HG03060 (cell line): ENCODE measurements at regions not wholly inside any gene's neighbourhood (a gene's known extent, or its start where the extent isn't known, plus 50 kb on each side); places are given as distances from the start of the nearest gene placed in this dataset.
A peak's percentile ranks its signal among the peaks of the same experiment; 100 is the strongest.

Experiments used
- ATAC-seq: cut with Tn5 transposase; IDR thresholded peaks from one replicate; pipeline ENCODE4 v1.9.1; 2021; ENCODE audit warnings: low read depth, moderate number of reproducible peaks; ENCODE audit not compliant: unreplicated experiment

DNA sequence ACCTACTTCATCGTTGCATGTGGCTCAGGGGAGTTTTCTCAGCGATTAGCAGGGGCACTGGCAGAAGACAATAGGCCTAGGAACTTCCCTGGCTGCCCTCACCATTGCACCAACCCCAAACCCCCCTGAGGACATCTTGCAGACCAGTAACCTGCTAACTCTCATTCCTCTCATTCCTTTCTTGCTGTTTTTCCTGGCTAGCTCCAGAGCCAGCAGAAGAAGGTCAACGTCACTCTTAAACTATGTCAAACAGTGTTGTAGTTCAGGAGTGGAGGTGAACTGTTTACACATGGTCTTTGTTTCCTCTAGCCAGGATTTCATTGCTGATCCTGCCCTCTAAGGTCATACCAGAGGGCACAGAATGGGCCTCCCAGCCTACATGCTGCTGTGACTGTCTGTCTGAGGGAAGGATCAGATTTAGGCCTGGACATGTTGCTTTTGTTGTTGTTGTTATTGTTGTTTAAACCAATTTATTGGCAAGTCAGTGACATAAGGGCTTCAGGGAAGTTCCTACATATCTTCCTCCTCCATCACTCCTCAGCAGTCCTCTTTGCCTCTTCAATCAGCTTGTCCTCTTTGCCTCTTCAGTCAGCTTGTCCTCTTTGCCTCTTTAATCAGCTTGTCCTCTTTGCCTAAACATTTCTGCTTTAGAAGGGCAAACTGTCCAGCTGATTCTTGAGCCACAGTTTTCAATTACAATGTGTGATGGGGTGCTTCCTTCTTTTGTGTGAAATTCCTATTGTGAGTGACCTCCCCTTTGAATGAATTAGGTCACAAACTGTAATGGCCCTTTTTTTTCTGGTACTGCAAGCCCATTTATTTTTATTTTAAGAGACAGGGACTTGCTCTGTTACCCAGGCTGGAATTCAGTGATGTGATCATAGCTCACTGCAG is 471.9 kb upstream of the TNP1 start:
- no peak for ATAC-seq

DNA sequence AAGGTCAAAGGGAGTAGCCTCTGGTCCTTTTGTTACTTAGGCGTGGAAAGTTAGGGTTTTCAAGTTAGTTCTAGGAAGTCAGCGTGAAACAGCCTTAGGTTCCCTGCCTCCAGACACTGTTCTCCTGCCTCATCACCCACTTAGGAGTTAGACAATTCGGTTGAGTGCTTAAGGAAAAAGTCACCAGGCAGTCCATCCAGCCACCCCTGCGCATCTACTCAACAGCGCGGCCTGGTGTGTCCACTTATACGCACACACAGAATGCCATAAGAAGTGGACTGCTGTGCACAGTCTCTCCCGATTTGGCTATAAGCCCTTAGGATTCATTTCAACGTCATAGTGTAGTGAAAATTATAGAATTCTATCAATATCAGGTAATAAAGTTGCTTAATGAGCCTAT is 470.8 kb upstream of the TNP1 start:
- ATAC-seq: no peak

DNA sequence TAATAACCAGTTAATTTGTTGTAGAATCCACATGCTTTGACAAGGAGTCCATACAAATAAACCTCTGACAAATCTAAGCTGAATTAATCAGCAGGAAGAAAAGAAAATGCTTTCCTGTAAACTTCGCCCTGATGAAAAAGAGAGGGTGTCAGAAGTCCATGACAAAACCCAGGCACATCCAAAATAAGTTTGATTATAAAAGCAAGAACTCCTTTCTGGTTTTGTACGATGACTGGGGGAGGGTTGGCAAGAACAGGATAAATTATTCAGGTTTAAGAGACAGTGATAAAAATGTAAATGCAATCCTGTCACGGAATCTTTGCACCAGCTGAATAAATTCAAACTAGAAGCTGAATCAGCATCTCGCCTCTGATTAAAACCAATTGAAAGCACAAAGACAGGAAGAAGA is 469.2 kb upstream of the TNP1 start:
- ATAC-seq: no peak

DNA sequence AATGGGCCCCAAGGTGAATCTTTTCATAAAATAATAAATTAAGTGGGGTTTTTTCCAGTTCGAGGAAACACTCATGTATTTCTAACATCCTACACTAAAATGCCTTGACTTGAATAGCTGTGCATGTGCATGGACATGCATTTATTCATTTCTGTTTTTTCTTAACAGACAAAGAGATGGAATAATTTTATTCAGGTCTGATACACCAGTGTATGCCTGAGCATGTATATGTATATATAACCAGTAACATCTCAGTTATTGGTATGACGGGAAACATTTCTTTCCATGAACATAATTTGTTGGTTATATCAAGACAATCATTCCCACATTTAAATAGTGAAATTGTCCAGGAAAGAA is 468.7 kb upstream of the TNP1 start:
- ATAC-seq: no peak

DNA sequence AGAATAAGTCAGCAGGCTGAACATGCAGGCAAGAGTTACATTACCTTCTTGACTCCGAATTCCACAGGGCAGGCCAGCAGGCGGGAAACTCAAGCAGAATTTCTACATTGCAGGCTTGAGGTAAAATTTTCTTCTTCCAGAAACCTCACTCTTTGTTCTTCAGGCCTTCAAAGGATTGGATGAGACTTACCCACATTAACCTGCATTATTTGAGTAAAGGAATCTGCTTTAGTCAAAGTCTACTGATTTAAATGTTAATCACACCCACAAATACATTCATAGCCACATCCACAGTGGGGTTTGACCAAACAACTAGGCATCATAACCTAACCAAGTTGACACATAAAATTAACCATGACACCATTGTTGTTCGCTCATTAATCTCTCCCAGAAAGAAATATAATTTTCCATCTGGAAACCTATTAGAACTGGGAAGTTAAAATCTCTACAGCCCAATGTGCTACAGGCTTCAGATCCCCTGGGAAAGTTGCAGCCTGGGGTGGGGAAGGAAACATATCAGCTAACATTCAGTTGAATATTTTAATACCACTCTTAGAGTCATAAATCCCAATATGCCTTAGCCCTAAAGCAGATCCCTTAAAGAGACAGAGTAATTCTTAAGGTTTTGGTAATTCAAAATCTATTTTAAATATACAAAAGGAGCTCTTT is 468.2 kb upstream of the TNP1 start:
- ATAC-seq: no peak

DNA sequence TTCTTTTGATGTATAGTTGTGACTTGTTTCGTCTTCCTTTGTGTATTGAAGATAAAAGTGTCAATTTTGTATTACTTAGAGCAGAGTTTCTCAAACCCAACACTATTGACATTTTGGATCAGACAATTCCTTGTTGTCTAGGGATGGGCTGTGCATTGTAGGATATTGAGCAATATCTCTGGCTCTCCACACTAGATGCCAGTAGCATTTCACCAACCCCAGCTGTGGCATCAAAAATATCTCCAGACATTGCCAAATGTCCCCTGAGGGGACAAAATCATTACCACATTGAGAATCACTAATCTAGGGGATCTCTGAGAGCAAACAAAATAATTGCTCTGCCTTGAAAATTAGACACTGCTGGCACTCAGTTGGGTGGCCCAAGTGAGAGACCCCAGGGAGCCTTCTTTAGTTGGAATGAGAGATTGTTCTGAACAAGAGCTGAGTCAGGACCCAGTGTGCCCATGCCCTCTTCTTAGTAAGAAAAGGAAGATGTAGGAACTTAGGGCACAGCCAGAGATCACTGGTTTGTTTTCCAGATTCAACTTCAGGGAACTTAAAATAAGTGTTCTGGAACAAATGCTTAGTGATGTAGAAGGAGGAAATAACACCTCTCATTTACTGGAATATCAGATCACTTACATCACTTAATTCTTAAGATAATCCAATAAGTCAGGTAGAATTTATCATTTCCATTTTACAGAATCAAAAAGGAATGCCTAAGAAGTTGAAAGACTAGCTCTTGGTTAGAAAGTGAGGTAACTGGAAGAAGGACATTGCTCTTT is 466.6 kb upstream of the TNP1 start:
- no peak for ATAC-seq

DNA sequence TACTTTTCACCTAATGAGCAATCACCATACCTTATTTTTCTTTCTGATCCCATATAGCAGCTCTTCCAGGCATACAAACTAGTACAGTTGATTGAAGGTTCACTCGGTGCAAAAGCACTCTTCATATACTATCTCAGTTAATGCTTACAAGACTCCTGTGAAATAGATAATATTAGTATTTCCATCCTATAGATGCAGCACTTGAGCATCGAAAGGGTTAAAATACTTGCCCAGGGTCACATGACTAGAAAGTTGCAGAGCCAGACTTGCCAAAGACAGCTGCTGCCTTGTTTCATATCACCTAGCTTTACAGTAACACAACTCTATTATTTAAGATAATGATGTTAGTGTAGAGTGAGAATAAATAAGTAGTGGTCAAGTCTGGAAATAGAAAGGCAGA is 466.0 kb upstream of the TNP1 start:
- no peak for ATAC-seq

DNA sequence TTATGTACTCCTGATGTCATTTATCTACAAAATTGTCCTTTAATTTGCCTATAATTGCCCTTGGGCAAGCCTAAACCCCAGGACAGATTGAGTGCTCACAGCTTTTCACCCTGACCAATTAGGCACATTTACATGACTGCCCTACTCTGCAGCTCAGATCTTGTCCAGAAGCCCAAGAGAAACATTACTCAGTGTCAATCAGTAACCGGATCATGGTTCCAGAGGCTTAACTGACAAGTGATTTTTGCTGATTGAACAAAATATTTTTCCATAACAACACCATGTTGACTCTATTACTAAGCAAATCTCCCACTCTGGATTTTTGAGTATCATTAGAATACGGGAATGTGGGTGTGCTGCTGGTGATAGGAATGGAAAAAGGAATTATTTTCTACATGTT is 465.4 kb upstream of the TNP1 start:
- ATAC-seq: no peak

DNA sequence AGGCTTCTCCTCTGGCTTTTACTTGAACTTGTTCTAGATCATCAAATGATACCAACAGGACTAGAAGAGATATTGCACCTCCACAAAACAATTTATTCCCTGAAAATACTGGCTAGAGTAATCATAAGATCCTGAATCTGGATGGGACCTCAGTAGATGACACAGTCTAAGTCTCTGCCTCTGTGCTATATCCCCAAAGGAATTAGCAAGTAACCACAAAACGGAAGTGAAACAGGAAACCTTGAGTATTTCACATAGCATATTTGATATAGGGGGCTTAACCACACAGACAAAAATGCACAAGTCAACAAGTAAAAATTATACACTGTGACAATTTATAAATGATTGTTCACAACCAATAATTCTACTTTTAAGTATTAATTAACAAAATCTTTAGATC is 456.9 kb upstream of the TNP1 start:
- ATAC-seq: peak; percentile 90

DNA sequence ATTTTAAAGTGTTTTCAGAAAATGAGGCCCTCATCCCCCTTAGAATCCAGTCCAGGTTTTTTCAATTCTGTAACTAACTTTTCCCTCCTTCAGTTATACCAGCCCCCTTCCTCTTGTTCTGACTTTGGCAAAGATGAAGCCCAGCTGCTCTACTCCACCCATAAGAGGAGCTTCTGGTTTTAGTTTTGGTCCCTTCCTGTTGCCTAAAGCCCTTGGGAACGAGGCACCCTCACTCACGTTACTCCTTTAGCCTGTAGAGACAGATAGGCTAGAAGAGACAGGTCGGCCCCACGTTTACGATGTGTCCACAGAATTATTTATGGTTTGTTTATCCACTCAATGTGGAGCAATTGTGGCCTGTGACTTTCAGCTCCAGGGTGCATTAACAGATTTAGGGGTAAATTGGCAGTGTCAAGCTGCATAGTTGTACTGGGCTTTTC is 454.2 kb upstream of the TNP1 start:
- ATAC-seq: no peak

DNA sequence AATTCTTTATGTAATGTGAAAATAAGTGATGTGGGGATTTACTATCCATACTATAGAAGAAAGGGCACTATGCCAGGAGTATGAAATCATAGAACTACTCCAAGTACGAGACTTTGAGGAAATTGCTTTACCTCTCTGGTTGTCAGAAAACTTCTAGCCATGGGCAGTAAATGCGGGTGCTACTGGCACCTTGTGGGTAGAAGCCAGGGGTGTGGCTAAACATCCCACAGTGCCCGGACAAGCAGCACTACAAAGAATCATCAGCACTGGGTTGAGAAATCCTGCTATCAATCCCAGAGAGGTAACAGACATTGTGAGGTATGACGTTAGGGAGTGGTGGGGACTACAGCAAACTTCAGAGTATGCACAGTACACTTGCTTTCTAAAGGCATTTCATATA is 453.5 kb upstream of the TNP1 start:
- ATAC-seq: no peak

DNA sequence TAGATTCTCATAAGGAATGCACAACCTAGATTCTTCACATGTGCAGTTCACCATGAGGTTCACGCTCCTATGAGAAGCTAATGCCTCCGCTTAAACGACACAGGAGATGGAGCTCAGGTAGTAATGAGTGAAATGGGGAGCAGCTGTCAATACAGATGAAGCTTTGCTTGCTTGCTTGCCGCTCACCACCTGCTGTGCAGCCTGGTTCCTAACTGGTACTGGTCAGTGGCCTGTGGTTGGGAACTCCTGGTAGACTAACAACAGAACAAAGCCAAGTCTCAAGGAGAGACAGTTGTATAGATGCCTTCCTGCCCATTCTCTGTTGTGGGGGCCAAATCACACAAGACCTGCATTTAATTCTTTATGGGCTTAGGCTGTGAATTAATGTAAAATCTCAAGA is 449.2 kb upstream of the TNP1 start:
- ATAC-seq: no peak

DNA sequence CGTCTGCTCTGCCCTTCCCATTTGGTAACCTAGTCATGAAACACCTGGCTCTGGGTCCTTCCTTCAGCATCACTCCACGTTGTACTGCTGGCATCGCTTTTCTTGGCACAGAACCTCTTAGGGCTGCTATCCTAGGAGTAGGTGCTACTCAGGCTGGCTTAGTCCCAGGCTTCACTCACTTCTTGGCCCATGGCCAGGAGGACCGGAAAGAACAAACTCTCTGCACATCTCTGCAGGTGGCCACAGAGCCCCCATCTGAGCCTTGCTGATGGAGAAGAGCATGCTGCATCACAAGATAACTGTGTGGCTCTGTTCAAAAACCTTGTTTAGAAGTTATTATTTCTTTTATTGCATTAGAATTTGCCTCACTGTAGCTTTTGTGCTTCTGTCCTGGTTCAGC is 447.2 kb upstream of the TNP1 start:
- ATAC-seq: no peak

DNA sequence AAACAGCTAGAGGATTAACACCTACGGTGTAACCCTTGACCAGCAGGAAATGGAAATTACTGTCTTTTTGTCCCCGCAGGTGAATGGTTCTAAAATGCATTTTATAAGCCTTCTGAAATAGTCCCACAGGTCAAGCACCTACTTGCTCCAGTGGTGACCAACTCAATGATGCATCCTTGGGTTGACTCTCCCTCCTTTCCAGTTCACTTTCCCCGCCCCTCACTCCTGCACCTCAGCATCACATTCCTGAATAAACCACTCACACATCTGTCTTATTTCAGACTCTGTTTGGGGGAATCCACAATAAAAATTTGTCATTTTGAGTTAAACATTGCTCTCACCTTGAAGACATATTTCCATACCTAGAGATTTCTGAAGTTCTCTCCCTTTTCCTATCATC is 446.0 kb upstream of the TNP1 start:
- ATAC-seq: no peak

DNA sequence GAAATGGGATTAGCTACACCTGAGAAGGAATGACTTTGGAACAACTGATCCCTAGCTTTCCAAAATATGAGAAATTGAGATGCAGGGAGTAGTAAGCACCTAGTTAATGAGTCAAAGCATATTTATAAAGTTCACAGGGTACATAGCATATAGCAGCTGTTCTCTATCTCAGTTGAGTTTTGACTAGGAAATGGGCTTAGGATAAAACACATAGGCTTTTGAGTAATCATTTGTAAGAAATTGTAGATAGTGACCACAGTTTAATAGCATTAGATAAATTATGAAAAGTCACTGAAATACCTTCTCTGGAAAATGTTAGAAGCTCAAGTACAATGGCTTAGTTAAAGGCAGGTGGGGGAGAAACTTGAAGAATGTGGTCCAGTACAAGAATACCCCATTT is 444.7 kb upstream of the TNP1 start:
- ATAC-seq: no peak

DNA sequence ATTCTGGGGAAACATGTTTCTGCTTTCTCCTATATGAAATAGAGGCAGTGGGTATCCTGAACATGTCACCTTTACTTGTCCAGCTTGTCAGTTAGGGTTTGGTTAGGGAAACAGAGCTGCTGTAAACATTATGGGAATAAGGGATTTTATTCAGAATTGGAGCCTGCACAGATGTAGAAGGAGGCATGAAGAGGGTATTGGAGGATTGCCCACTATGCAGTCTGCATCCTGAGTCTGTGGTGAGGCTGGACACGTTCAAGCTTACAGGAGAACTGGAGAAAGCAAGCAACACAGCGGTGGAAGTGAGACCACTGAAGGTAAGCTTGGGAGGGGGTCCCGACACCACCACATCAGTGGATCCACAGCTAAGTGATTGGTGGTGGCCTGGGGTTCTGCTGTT is 443.0 kb upstream of the TNP1 start:
- no peak for ATAC-seq

DNA sequence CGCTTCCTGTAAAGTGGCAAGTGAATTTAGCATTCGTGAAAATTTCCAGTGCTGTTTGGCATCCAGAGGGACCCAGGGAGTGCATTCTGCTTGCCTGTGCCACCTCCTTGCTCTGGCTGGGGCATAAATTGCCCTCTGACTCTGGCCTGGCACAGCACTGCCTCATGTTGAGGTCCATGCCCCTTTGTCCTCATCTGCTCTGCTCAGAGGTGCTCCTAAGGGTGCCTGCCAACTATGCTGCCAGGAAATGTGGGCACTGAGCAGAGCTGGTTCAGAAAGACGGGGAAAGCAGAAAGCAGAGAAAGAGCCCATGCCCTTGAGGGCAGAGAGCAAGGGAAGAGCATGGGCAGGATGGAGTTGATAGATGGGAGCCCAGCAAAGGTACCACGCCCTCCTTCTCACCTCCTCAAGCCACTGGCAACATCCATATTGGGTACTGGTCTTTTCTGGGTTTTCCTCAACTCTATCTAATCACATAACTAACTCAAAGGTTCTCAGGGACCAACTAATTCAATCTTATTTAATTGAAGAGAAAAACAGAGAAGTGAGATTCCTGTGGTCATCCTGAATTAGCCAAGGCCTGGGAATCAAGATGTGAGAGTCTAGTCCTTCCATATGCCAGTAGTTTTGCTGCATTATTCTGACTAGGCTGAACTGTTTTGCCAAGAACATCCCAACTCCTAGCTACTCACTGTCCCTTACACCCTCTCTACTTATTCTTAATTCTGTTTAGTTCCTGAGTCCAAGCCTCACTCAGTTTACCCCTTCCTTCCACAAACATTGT is 441.5 kb upstream of the TNP1 start:
- ATAC-seq: no peak

DNA sequence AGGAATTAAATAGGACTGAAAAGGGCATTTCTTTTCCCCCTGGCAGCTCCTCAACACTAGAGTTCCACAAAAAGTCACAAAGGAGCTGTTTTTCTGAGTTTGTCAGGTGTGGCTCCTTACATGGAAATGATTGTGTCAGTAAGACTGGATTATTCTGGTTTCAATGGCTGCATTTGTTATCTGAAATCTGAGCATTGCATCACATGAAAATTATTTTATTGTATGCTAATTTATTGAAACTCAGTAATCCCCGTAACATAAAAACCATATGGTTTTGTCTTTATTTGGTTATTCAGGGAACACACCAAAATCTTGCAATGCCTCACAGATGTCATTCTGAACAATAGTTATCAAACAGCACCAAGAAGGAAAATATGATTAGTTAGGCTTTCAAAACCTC is 439.7 kb upstream of the TNP1 start:
- no peak for ATAC-seq

DNA sequence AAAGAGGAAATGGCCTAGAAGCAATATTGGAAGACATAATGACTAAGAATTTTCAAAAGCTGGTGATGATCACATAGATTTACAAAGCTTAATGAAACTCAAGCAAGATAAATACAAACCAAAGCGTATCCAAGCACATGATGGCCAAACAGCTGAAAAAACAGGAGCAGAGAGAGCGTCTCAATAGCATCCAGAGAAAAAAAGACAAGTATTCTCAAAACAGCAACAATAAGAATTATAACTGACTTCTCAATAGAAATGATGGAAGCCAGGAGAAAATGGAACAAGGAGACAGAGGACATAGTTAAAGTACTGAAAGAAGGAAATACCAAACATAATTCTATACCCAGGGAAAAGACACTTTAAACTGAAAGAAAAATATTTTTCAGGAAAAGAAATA is 437.2 kb upstream of the TNP1 start:
- ATAC-seq: no peak

DNA sequence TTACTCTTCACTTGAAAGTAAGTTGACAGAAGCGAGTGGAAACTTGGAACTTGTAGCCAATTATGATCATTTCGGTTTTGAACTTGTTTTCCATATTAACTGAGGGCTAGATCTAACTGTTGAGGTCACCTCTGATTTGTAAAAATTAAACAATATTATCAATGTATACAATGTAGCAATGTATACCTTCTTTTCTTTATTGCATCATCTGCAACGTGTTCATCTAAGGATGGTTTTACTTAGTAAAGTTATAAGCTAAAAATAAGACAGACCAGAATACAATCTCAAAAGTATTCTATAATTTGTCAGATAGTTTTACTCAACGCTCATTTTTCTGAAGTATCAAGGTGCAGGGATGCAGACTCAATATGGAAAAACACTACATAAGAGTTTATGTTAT is 435.0 kb upstream of the TNP1 start:
- ATAC-seq: no peak

DNA sequence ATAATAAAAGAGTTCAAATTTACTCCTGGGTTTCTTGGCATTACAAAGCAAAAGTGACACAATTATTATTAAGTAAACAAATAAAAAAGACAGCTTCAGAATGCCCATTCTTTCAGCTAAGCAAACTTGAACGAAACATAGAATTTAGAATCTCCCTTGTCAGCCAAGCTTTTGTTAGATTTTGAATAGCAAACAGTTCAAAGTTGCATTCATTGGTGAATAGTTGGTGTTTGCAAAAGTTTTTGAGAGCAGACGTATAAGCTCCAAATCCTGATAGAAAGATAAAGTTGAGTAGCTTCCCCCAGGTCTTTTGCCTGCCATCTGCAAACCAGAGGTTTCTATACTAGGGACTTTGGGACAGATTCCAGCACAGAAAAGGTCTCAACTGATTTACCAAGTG is 434.3 kb upstream of the TNP1 start:
- no peak for ATAC-seq
